ENCODE measurements at regions not wholly inside any gene's neighbourhood (a gene's known extent, or its start where the extent isn't known, plus 50 kb on each side); places are given as distances from the start of the nearest gene placed in this dataset.

GRCh38 chr18:7168408-7168807 lies 50.8 kb upstream of the LAMA1 start:
- no peak for DNase-seq (ENCODE audit: low read depth in 1 of 2, low spot score in 2 of 2)
- CTCF ChIA-PET (ENCODE audit: partially characterized antibody): interaction anchor here (0.7 to 10.3 kb wide), 4 partner anchors 8 to 129 kb away, joined by 3 to 83 read pairs (median 6); no protein-coding TSS in a partner anchor
- H2BK5ac ChIP-seq (ENCODE audit: low read depth, low read length): no peak overlapping the region

More at GRCh38 chr18:7168408-7168807, 50.8 kb upstream of the LAMA1 start:
- Histone ChIP-seq H3K9me3 (ENCODE audit: insufficient read depth in 2 of 2, low read depth in 1 of 2, low read length in 1 of 2) (no peaks in the 10 kb centered on the region), H3K4me3 (ENCODE audit: extremely low read depth in 1 of 4, insufficient read depth in 2 of 4, low read depth in 3 of 4, low read length in 4 of 4) (no peak overlapping the region), H3K4ac (replicated peaks; ENCODE audit: insufficient read length, low read depth, low read length) (no peak overlapping the region), H4K20me1 (replicated peaks in 1 of 2; ENCODE audit: control insufficient read depth in 1 of 2, insufficient read depth in 2 of 2, low read length in 2 of 2) (no peaks in the 10 kb centered on the region), H3K56ac (replicated peaks; ENCODE audit: insufficient read length, low read depth, low read length) (no peak overlapping the region), H3K14ac (ENCODE audit: insufficient read length) (no peak overlapping the region), H2AFZ (ENCODE audit: low read length) (no peak overlapping the region), H2BK20ac (ENCODE audit: low read length) (no peak overlapping the region), H2BK12ac (ENCODE audit: low read depth, low read length) (no peak overlapping the region), H4K8ac (ENCODE audit: extremely low read depth, insufficient read depth, low read length) (no peak overlapping the region), H2BK15ac (ENCODE audit: low read length) (no peak overlapping the region), H3K18ac (ENCODE audit: extremely low read depth, low read length) (no peak overlapping the region), H3K23ac (ENCODE audit: insufficient read length) (no peak overlapping the region), H3K4me2 (ENCODE audit: insufficient read depth in 1 of 2, low read depth in 2 of 2, low read length in 2 of 2) (no peak overlapping the region), H3K27ac (ENCODE audit: low read depth, low read length) (no peak overlapping the region), H3K36me3 (ENCODE audit: control insufficient read depth in 2 of 4, insufficient read depth in 4 of 4, low read length in 3 of 4) (no peaks in the 10 kb centered on the region), H3K79me1 (ENCODE audit: low read depth, low read length) (no peaks in the 10 kb centered on the region), H3K4me1 (replicated peaks in 1 of 4; ENCODE audit: control insufficient read depth in 3 of 4, insufficient read depth in 4 of 4, low read length in 3 of 4) (no peaks in the 10 kb centered on the region), H3K23me2 (ENCODE audit: low read depth, low read length) (no peaks in the 10 kb centered on the region), H3K27me3 (replicated peaks in 1 of 4; ENCODE audit: control insufficient read depth in 3 of 4, extremely low read depth in 1 of 4, insufficient read depth in 3 of 4, low read length in 3 of 4) (no peaks in the 10 kb centered on the region), H4K5ac (ENCODE audit: insufficient read length, low read depth, low read length) (no peak overlapping the region), H3K9ac (replicated peaks in 1 of 4; ENCODE audit: extremely low read depth in 1 of 4, low read depth in 3 of 4, low read length in 3 of 4) (no peak overlapping the region), H3K79me2 (ENCODE audit: control insufficient read depth in 1 of 2, insufficient read depth in 2 of 2, low read length in 2 of 2) (no peaks in the 10 kb centered on the region), H4K91ac (replicated peaks; ENCODE audit: insufficient read length, low read length) (no peak overlapping the region), H2BK120ac (replicated peaks; ENCODE audit: low read depth, low read length) (no peak overlapping the region), H2AK5ac (ENCODE audit: low read depth, low read length) (no peak overlapping the region)
- no peak for FAIRE-seq
- TF ChIP-seq CEBPB (IDR thresholded peaks at IDR 0.05; ENCODE audit: low read depth, low read length) (no peak), MAFK (IDR thresholded peaks at IDR 0.05; ENCODE audit: low read depth, low read length) (no peak), RNF2 (IDR thresholded peaks at IDR 0.05; ENCODE audit: borderline replicate concordance, low read depth, low read length, missing control alignments, poor library complexity, severe bottlenecking) (no peak), FOSL1 (IDR thresholded peaks at IDR 0.05; ENCODE audit: insufficient read depth, low read depth, low read length) (no peak), TCF12 (IDR thresholded peaks at IDR 0.05; ENCODE audit: low read depth, low read length) (no peak), ASH2L (IDR thresholded peaks at IDR 0.05; ENCODE audit: low read length) (no peak)
- 89% methylated on average over 7 of the region's 7 CpGs; no CpG with 5 or more reads in 1 of the 2 experiments for WGBS, 2 experiments (ENCODE audit: extremely low coverage in 1 of 2, insufficient coverage in 1 of 2, insufficient read length in 1 of 2, insufficient replicate concordance in 2 of 2, low coverage in 1 of 2, low lambda C conversion rate in 2 of 2, missing lambda C conversion rate in 1 of 2)
- POLR2A ChIA-PET (ENCODE audit: partially characterized antibody): no interaction called here
